Osteoblast (primary cell): ENCODE measurements at regions not wholly inside any gene's neighbourhood (a gene's known extent, or its start where the extent isn't known, plus 50 kb on each side); places are given as distances from the start of the nearest gene placed in this dataset.

Source experiments
- DNase-seq: peaks from one replicate; pipeline ENCODE4 v3.0.0; 2011; ENCODE audit warnings: low spot score, mixed read lengths; ENCODE audit not compliant: insufficient read length; ENCODE audit errors: missing footprints
- H2AFZ ChIP-seq: 2 replicates; pipeline ENCODE4 v1.6.0; 2011; ENCODE audit warnings: mild to moderate bottlenecking, low read length
- H3K27ac ChIP-seq: 2 replicates; pipeline ENCODE4 v1.5.1; 2011; ENCODE audit warnings: mild to moderate bottlenecking, low read depth, low read length, moderate library complexity
- H3K27me3 ChIP-seq: 2 replicates; pipeline ENCODE4 v1.6.0; 2012; ENCODE audit warnings: mild to moderate bottlenecking, control low read depth, inconsistent platforms, low read length, moderate library complexity; ENCODE audit not compliant: insufficient read depth
- H3K36me3 ChIP-seq: 2 replicates; pipeline ENCODE4 v1.5.1; 2011; ENCODE audit warnings: mild to moderate bottlenecking, low read length, control low read depth, moderate library complexity; ENCODE audit not compliant: insufficient read depth
- H3K4me1 ChIP-seq: 2 replicates; pipeline ENCODE4 v1.5.1; 2011; ENCODE audit warnings: mild to moderate bottlenecking, low read length, control low read depth, moderate library complexity; ENCODE audit not compliant: insufficient read depth
- H3K4me2 ChIP-seq: 2 replicates; pipeline ENCODE4 v1.6.0; 2011; ENCODE audit warnings: mild to moderate bottlenecking, low read length; ENCODE audit not compliant: insufficient read depth
- H3K4me3 ChIP-seq: fragments of 200-600 bp; sonication (generic); 3 replicates; pipeline ENCODE4 v1.5.1; 2012; ENCODE audit warnings: mild to moderate bottlenecking, low read length, inconsistent platforms; ENCODE audit not compliant: insufficient read depth
- H3K79me2 ChIP-seq: 2 replicates; pipeline ENCODE4 v1.6.0; 2012; ENCODE audit warnings: mild to moderate bottlenecking, low read length, control low read depth, inconsistent platforms; ENCODE audit not compliant: insufficient read depth
- H3K9me3 ChIP-seq: 2 replicates; pipeline ENCODE4 v1.5.1; 2011; ENCODE audit warnings: low read depth, low read length, control low read depth
- H4K20me1 ChIP-seq: 2 replicates; pipeline ENCODE4 v1.6.0; 2012; ENCODE audit warnings: mild to moderate bottlenecking, low read length, control low read depth; ENCODE audit not compliant: insufficient read depth
- TF ChIP-seq, protein P1 (sequence below): IDR thresholded peaks from 2 replicates; pipeline ENCODE4 v1.5.1; 2011; ENCODE audit warnings: mild to moderate bottlenecking, low read depth, low read length, moderate library complexity; ENCODE audit errors: extremely low read depth

- no peak overlapping the region for H2AFZ ChIP-seq
- no peaks in the 10 kb centered on the region for H3K27me3 ChIP-seq
- no peak for DNase-seq
- no peak overlapping the region for H3K27ac ChIP-seq
- no peaks in the 10 kb centered on the region for H3K36me3 ChIP-seq
- TF ChIP-seq, protein P1, sequence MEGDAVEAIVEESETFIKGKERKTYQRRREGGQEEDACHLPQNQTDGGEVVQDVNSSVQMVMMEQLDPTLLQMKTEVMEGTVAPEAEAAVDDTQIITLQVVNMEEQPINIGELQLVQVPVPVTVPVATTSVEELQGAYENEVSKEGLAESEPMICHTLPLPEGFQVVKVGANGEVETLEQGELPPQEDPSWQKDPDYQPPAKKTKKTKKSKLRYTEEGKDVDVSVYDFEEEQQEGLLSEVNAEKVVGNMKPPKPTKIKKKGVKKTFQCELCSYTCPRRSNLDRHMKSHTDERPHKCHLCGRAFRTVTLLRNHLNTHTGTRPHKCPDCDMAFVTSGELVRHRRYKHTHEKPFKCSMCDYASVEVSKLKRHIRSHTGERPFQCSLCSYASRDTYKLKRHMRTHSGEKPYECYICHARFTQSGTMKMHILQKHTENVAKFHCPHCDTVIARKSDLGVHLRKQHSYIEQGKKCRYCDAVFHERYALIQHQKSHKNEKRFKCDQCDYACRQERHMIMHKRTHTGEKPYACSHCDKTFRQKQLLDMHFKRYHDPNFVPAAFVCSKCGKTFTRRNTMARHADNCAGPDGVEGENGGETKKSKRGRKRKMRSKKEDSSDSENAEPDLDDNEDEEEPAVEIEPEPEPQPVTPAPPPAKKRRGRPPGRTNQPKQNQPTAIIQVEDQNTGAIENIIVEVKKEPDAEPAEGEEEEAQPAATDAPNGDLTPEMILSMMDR, result no peak
- no peaks in the 10 kb centered on the region for H3K79me2 ChIP-seq
- no peak overlapping the region for H3K4me3 ChIP-seq
- H3K4me2 ChIP-seq, result no peak overlapping the region
- H4K20me1 ChIP-seq, result no peaks in the 10 kb centered on the region
- no peaks in the 10 kb centered on the region for H3K4me1 ChIP-seq
- no peaks in the 10 kb centered on the region for H3K9me3 ChIP-seq
Measured at GRCh38 chr2:147485210-147485851, 359.5 kb upstream of the ACVR2A start.

DNA sequence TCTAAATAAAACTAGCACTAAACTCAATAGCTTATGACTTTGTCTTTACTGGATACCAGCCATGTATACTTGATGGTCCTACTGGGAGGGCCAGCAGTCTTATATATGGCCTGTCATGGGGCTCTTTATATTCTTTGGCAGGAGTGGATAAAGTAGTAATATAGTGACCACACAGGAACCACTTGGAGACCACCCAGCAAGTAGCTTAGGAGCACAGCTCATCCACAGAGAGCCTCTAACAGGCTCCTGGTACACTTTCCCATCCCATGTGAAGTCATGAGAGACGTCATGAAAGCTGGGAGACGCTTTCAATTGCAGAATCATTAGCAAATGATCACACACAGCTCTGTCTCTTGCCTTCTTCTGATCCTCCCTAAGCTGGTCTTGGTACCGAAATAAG, 360.9 kb upstream of the ACVR2A start:
- no peaks in the 10 kb centered on the region for H3K4me1 ChIP-seq
- H3K27ac ChIP-seq, result no peak overlapping the region
- TF ChIP-seq, protein P1, result no peak
- no peak overlapping the region for H3K4me3 ChIP-seq
- H3K79me2 ChIP-seq, result no peaks in the 10 kb centered on the region
- no peaks in the 10 kb centered on the region for H4K20me1 ChIP-seq
- no peaks in the 10 kb centered on the region for H3K9me3 ChIP-seq
- H3K4me2 ChIP-seq, result no peak overlapping the region
- H3K36me3 ChIP-seq, result no peaks in the 10 kb centered on the region
- no peaks in the 10 kb centered on the region for H3K27me3 ChIP-seq
- no peak for DNase-seq
- no peak overlapping the region for H2AFZ ChIP-seq

- no peaks in the 10 kb centered on the region for H4K20me1 ChIP-seq
- H3K27ac ChIP-seq, result no peak overlapping the region
- TF ChIP-seq, protein P1, result no peak
- no peak overlapping the region for H3K4me2 ChIP-seq
- no peaks in the 10 kb centered on the region for H3K36me3 ChIP-seq
- no peaks in the 10 kb centered on the region for H3K27me3 ChIP-seq
- H2AFZ ChIP-seq, result no peak overlapping the region
- H3K4me1 ChIP-seq, result no peaks in the 10 kb centered on the region
- no peaks in the 10 kb centered on the region for H3K79me2 ChIP-seq
- H3K9me3 ChIP-seq, result no peaks in the 10 kb centered on the region
- H3K4me3 ChIP-seq, result no peak overlapping the region
- DNase-seq, result no peak
Measured at GRCh38 chr2:147482916-147483669, 361.7 kb upstream of the ACVR2A start.

DNA sequence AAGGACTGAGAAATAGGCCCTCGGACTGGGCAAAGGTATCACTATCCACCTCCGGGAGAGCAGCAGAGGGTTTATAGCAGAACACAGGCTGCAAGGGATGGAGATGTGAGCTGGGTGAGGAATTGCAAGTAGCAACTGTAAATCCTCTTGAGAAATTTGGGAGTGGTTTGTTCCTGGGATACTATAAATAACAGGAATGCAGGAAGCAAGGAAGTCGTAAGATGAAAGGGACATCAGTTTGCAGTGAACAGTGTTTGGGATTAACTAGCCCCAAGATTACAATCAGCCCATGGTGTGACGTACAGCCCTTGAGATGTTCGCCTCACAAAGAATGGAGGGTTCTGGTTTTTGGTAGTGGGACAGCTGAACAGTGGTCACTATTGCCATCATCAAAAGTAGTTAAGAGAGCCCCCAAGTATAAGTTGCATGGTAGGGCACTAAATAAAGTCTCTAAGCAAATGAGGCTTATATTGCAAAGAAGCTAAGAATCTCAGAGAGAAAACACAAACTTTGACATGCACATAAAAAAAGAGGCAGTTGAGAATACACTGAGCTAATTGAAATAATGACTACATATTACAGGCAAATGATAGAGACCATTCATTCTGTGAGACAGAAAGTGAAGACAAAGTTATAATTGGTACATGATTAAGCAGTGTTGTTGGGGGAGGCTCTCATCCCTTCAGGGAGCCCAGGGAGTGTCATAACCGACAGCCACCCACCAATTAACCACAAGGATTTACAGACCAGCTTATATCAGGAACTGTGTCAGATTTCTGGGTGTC, 362.5 kb upstream of the ACVR2A start:
- Histone ChIP-seq H3K9me3 (no peaks in the 10 kb centered on the region), H3K4me1 (no peaks in the 10 kb centered on the region), H3K4me3 (no peak overlapping the region), H2AFZ (no peak overlapping the region), H3K36me3 (no peaks in the 10 kb centered on the region), H3K27me3 (no peaks in the 10 kb centered on the region), H3K79me2 (no peaks in the 10 kb centered on the region), H3K27ac (no peak overlapping the region), H3K4me2 (no peak overlapping the region), H4K20me1 (no peaks in the 10 kb centered on the region)
- TF ChIP-seq, protein P1, result no peak
- DNase-seq, result no peak
